Keratinocyte (primary cell): ENCODE measurements at regions not wholly inside any gene's neighbourhood (a gene's known extent, or its start where the extent isn't known, plus 50 kb on each side); places are given as distances from the start of the nearest gene placed in this dataset.

Experiments used
- DNase-seq: peaks from one replicate; pipeline ENCODE4 v3.0.0-alpha.2; 2011; ENCODE audit warnings: low read depth, missing footprints, low spot score
- FAIRE-seq: peaks from 2 replicates; lab custom pipeline; 2011; peaks lifted over from hg19 to GRCh38; lab: Jason Lieb, UNC
- H2AFZ ChIP-seq: 2 replicates; pipeline ENCODE4 v1.6.0; 2012; ENCODE audit warnings: low read length, control low read depth, inconsistent platforms; ENCODE audit not compliant: control insufficient read depth
- H3K27ac ChIP-seq: 2 replicates; pipeline ENCODE4 v1.5.1; 2011; ENCODE audit warnings: low read length; ENCODE audit not compliant: control insufficient read depth, insufficient read depth
- H3K27me3 ChIP-seq: 3 replicates; pipeline ENCODE4 v1.6.0; 2011; ENCODE audit warnings: low read length; ENCODE audit not compliant: control insufficient read depth, insufficient read depth; ENCODE audit errors: extremely low read depth
- H3K36me3 ChIP-seq, 2 experiments: 2 replicates in 1 of 2; 3 replicates in 1 of 2; pipeline ENCODE4 v1.5.1; 2011; ENCODE audit warnings: low read length in 2 of 2, mild to moderate bottlenecking in 1 of 2; ENCODE audit not compliant: control insufficient read depth in 2 of 2, insufficient read depth in 2 of 2; ENCODE audit errors: extremely low read depth in 1 of 2
- H3K4me1 ChIP-seq: 3 replicates; pipeline ENCODE4 v1.5.1; 2011; ENCODE audit warnings: low read length; ENCODE audit not compliant: control insufficient read depth, insufficient read depth; ENCODE audit errors: extremely low read depth
- H3K4me2 ChIP-seq: 3 replicates; pipeline ENCODE4 v1.6.0; 2011; ENCODE audit warnings: low read depth, low read length; ENCODE audit not compliant: control insufficient read depth, insufficient read depth; ENCODE audit errors: extremely low read depth
- H3K4me3 ChIP-seq, 3 experiments: fragments of 200-600 bp in 1 of 3; sonication (generic) in 1 of 3; 2 replicates in 2 of 3; 3 replicates in 1 of 3; pipeline ENCODE4 v1.5.1; 2011 to 2016; ENCODE audit warnings: low read length in 3 of 3, mild to moderate bottlenecking in 3 of 3, control low read depth in 2 of 3, inconsistent platforms in 1 of 3, low read depth in 1 of 3, mixed read lengths in 1 of 3, mixed run types in 1 of 3, moderate library complexity in 1 of 3; ENCODE audit not compliant: control insufficient read depth in 2 of 3, insufficient read depth in 2 of 3; ENCODE audit errors: extremely low read depth in 1 of 3
- H3K79me2 ChIP-seq: 2 replicates; pipeline ENCODE4 v1.6.0; 2012; ENCODE audit warnings: low read length; ENCODE audit not compliant: control insufficient read depth, insufficient read depth
- H3K9ac ChIP-seq: 3 replicates; pipeline ENCODE4 v1.6.0; 2011; ENCODE audit warnings: low read length; ENCODE audit not compliant: control insufficient read depth, insufficient read depth; ENCODE audit errors: extremely low read depth
- H3K9me1 ChIP-seq: 3 replicates; pipeline ENCODE4 v1.6.0; 2011; ENCODE audit warnings: low read length; ENCODE audit not compliant: control insufficient read depth, insufficient read depth; ENCODE audit errors: extremely low read depth
- H3K9me3 ChIP-seq: 2 replicates; pipeline ENCODE4 v1.5.1; 2012; ENCODE audit warnings: low read depth, low read length; ENCODE audit not compliant: control insufficient read depth
- H4K20me1 ChIP-seq: 3 replicates; pipeline ENCODE4 v1.6.0; 2011; ENCODE audit warnings: low read length; ENCODE audit not compliant: control insufficient read depth, insufficient read depth; ENCODE audit errors: extremely low read depth
- EZH2 ChIP-seq: IDR thresholded peaks from one replicate; pipeline ENCODE4 v1.6.1; 2012; ENCODE audit warnings: inconsistent platforms, mild to moderate bottlenecking, low read length, moderate library complexity
- dilution Hi-C: fragments of 300-500 bp; cut with MboI; formaldehyde crosslinking; loops from one replicate; pipeline ENCODE4 v1.7.0; 2020; ENCODE audit warnings: low sequenced_read_pairs; ENCODE audit not compliant: extremely low pct_ligation_motif_present
- TF ChIP-seq, protein P1 (sequence below), 3 experiments: IDR thresholded peaks in 1 of 3; conservative IDR thresholded peaks in 1 of 3; optimal IDR thresholded peaks in 1 of 3; 2 replicates in 2 of 3; 3 replicates in 1 of 3; pipeline versions ENCODE3 to v1.5.1; 2011; ENCODE audit warnings: low read length in 3 of 3, mild to moderate bottlenecking in 3 of 3, moderate library complexity in 2 of 3, control low read depth in 1 of 3, inconsistent platforms in 1 of 3; ENCODE audit not compliant: insufficient read depth in 2 of 3; ENCODE audit errors: extremely low read depth in 1 of 3

- TF ChIP-seq, protein P1, sequence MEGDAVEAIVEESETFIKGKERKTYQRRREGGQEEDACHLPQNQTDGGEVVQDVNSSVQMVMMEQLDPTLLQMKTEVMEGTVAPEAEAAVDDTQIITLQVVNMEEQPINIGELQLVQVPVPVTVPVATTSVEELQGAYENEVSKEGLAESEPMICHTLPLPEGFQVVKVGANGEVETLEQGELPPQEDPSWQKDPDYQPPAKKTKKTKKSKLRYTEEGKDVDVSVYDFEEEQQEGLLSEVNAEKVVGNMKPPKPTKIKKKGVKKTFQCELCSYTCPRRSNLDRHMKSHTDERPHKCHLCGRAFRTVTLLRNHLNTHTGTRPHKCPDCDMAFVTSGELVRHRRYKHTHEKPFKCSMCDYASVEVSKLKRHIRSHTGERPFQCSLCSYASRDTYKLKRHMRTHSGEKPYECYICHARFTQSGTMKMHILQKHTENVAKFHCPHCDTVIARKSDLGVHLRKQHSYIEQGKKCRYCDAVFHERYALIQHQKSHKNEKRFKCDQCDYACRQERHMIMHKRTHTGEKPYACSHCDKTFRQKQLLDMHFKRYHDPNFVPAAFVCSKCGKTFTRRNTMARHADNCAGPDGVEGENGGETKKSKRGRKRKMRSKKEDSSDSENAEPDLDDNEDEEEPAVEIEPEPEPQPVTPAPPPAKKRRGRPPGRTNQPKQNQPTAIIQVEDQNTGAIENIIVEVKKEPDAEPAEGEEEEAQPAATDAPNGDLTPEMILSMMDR (optimal IDR thresholded peaks at IDR 0.05 in 1 of 3, IDR thresholded peaks at IDR 0.05 in 1 of 3, conservative IDR thresholded peaks at IDR 0.05 in 1 of 3; ENCODE audit: extremely low read depth in 1 of 3, insufficient read depth in 2 of 3, low read length in 3 of 3): no peak
- TF ChIP-seq EZH2: no peak
- Histone ChIP-seq H4K20me1 (no peaks in the 10 kb centered on the region), H3K9me3 (no peaks in the 10 kb centered on the region), H3K9me1 (no peaks in the 10 kb centered on the region), H3K79me2 (no peaks in the 10 kb centered on the region), H3K4me2 (no peak overlapping the region), H2AFZ (no peak overlapping the region), H3K27ac (no peak overlapping the region), H3K27me3 (no peaks in the 10 kb centered on the region), H3K4me3 (no peak overlapping the region), H3K36me3 (no peaks in the 10 kb centered on the region), H3K9ac (no peak overlapping the region), H3K4me1 (no peaks in the 10 kb centered on the region)
- no peak for DNase-seq
- FAIRE-seq: no peak
- dilution Hi-C loops: no loop called here
These were observed 138.7 kb upstream of the ZNF516 start for GRCh38 chr18:76633588-76634269.

GRCh38 chr18:76627444-76627843, 132.4 kb upstream of the ZNF516 start:
- H3K36me3 ChIP-seq: no peaks in the 10 kb centered on the region
- no peaks in the 10 kb centered on the region for H3K4me1 ChIP-seq
- no peak for TF ChIP-seq EZH2
- no peaks in the 10 kb centered on the region for H3K9me1 ChIP-seq
- H3K27me3 ChIP-seq: no peaks in the 10 kb centered on the region
- no peak overlapping the region for H3K9ac ChIP-seq
- dilution Hi-C loops: no loop called here
- H3K79me2 ChIP-seq: no peaks in the 10 kb centered on the region
- no peak overlapping the region for H3K4me3 ChIP-seq
- FAIRE-seq: no peak
- H3K9me3 ChIP-seq: no peaks in the 10 kb centered on the region
- H3K4me2 ChIP-seq: no peak overlapping the region
- H3K27ac ChIP-seq: no peak overlapping the region
- H2AFZ ChIP-seq: no peak overlapping the region
- no peak for DNase-seq
- H4K20me1 ChIP-seq: no peaks in the 10 kb centered on the region

- TF ChIP-seq, protein P1 (optimal IDR thresholded peaks at IDR 0.05 in 1 of 3, IDR thresholded peaks at IDR 0.05 in 1 of 3, conservative IDR thresholded peaks at IDR 0.05 in 1 of 3; ENCODE audit: extremely low read depth in 1 of 3, insufficient read depth in 2 of 3, low read length in 3 of 3): no peak
- TF ChIP-seq EZH2: no peak
- H3K36me3 ChIP-seq: no peaks in the 10 kb centered on the region
These were observed 131.9 kb upstream of the ZNF516 start for GRCh38 chr18:76626991-76627390.

More at GRCh38 chr18:76626991-76627390, 131.9 kb upstream of the ZNF516 start:
- Histone ChIP-seq H3K4me2 (no peak overlapping the region), H3K27me3 (no peaks in the 10 kb centered on the region), H3K9ac (no peak overlapping the region), H3K9me1 (no peaks in the 10 kb centered on the region), H3K79me2 (no peaks in the 10 kb centered on the region), H3K4me1 (peaks cover 3% of the 10 kb centered on the region), H3K27ac (no peak overlapping the region), H2AFZ (no peak overlapping the region), H4K20me1 (no peaks in the 10 kb centered on the region), H3K4me3 (no peak overlapping the region), H3K9me3 (no peaks in the 10 kb centered on the region)
- DNase-seq (no peak), FAIRE-seq (no peak)
- dilution Hi-C loops: no loop called here
